Psoas muscle (tissue), 7 donors: ENCODE measurements at regions not wholly inside any gene's neighbourhood (a gene's known extent, or its start where the extent isn't known, plus 50 kb on each side); places are given as distances from the start of the nearest gene placed in this dataset.

Experiments used
- ATAC-seq, 4 donors: fragments of 200-7000 bp; cut with Tn5 transposase; one replicate each; pipeline ENCODE4 v1.9.1; 2020; ENCODE audit warnings: moderate library complexity in 3 of 4, mild to moderate bottlenecking in 2 of 4
- DNase-seq, 2 donors: peaks; one replicate each; pipeline ENCODE4 v3.0.0-alpha.2; 2020
- H3K27ac ChIP-seq: fragments of 200-600 bp; one replicate; pipeline ENCODE4 v1.8.0; 2022
- H3K27me3 ChIP-seq, 3 donors: fragments of 200-600 bp in 1 of 3; one replicate each; pipeline versions ENCODE4 v1.6.1 to v1.8.0; 2013 to 2022; ENCODE audit warnings: low read length in 2 of 3, mild to moderate bottlenecking in 2 of 3, moderate library complexity in 1 of 3; ENCODE audit not compliant: insufficient read depth in 3 of 3
- H3K36me3 ChIP-seq, 2 donors: fragments of 200-600 bp in 1 of 2; one replicate each; pipeline versions ENCODE4 v1.6.1 to v1.8.0; 2013 to 2022; ENCODE audit warnings: low read depth in 1 of 2, mild to moderate bottlenecking in 1 of 2, moderate library complexity in 1 of 2; ENCODE audit not compliant: insufficient read depth in 1 of 2
- H3K4me1 ChIP-seq: fragments of 200-600 bp; one replicate; pipeline ENCODE4 v1.8.0; 2022
- H3K4me3 ChIP-seq: fragments of 200-600 bp; one replicate; pipeline ENCODE4 v1.8.0; 2022; ENCODE audit warnings: mild to moderate bottlenecking
- H3K9me3 ChIP-seq: fragments of 200-600 bp; one replicate; pipeline ENCODE4 v1.8.0; 2022
- WGBS, 3 donors: extraction: QIAGEN DNeasy Blood & Tissue Kit; methylation state at CpG; one replicate each; pipeline versions ENCODE4 v1.1.6 to v1.1.7; 2013; 5-methylcytosine and 5-hydroxymethylcytosine counted together
- intact Hi-C, 2 donors: fragments of 100-400 bp; cut with DNase I; formaldehyde crosslinking; loops; one replicate each; pipeline versions ENCODE4 v1.11.0 to v1.14.2; 2022
- TF ChIP-seq, protein P1 (sequence below): fragments of 200-600 bp; IDR thresholded peaks from one replicate; pipeline ENCODE4 v1.8.0; 2022; ENCODE audit warnings: antibody characterized with exemption
- donor health status: healthy with polysubstance abuse.
- donor health status: DM: no; HTN: no; CAD: no; lungs with moderate emphysema.
- donor health status: Bipolar disorder and iron deficiency.
- donor health status: healthy.
- donor health status: DM: yes; HTN: yes; CAD: no.
- donor health status: DM: no; HTN: no; CAD: no.
- donor health status: DM: yes; HTN: yes; CAD: no.

DNA sequence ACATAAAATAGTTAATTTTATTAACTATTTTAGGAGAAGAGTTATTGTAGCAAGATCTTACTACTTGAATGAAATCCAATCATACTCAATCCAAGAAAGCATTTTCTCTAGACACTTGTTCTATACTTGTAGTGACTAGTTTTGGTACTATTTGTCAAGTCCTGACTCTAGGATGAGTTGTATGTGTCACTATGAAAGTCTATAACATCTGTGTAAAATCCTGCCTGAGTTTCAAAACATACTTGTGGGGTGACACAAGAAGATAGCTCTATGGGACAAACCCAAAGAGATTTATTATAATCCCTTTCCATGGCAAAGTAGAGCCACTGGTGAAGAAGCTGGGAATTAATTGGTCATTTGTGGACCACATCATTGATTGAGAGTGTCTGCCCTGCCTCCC is 1042.2 kb upstream of the ADGRL4 start:
- H3K4me3 ChIP-seq: no peak overlapping the region
- TF ChIP-seq, protein P1, sequence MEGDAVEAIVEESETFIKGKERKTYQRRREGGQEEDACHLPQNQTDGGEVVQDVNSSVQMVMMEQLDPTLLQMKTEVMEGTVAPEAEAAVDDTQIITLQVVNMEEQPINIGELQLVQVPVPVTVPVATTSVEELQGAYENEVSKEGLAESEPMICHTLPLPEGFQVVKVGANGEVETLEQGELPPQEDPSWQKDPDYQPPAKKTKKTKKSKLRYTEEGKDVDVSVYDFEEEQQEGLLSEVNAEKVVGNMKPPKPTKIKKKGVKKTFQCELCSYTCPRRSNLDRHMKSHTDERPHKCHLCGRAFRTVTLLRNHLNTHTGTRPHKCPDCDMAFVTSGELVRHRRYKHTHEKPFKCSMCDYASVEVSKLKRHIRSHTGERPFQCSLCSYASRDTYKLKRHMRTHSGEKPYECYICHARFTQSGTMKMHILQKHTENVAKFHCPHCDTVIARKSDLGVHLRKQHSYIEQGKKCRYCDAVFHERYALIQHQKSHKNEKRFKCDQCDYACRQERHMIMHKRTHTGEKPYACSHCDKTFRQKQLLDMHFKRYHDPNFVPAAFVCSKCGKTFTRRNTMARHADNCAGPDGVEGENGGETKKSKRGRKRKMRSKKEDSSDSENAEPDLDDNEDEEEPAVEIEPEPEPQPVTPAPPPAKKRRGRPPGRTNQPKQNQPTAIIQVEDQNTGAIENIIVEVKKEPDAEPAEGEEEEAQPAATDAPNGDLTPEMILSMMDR: no peak

DNA sequence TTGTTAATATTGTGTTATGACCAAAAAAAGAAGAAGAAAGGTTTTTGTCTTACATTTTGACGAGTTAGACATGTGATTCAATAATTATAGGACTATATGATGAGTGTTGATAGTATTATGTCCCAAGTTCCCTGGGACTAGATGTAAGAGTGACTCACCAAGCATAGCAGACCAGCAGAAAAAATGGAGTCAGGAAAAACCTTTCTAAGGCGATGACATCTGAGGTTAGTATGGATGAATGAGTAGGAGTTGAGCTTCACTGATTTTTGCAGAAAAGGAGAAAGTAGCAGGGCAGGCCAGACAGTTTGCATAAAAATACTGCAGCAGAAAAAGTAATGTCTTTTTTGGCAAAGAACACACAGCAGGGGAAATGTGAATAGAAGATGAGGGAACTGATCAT is 1041.3 kb upstream of the ADGRL4 start:
- H3K27ac ChIP-seq: no peak overlapping the region
- intact Hi-C loops: no loop called here
- no peaks in the 10 kb centered on the region for H3K4me1 ChIP-seq
- no peak for DNase-seq
- H3K9me3 ChIP-seq: no peaks in the 10 kb centered on the region
- H3K4me3 ChIP-seq: no peak overlapping the region
- ATAC-seq: no peak
- no peaks in the 10 kb centered on the region for H3K36me3 ChIP-seq
- H3K27me3 ChIP-seq: no peaks in the 10 kb centered on the region
- 75 to 90% (median 80%) methylated on average over 2 of the region's 2 CpGs for WGBS, 3 donors
- TF ChIP-seq, protein P1: no peak

More for the DNA sequence above, 1042.2 kb upstream of the ADGRL4 start:
- no peaks in the 10 kb centered on the region for H3K36me3 ChIP-seq
- intact Hi-C loops: no loop called here
- no peaks in the 10 kb centered on the region for H3K4me1 ChIP-seq
- no peak overlapping the region for H3K27ac ChIP-seq
- no peaks in the 10 kb centered on the region for H3K9me3 ChIP-seq
- no peaks in the 10 kb centered on the region for H3K27me3 ChIP-seq
- DNase-seq (no peak), ATAC-seq (no peak)

DNA sequence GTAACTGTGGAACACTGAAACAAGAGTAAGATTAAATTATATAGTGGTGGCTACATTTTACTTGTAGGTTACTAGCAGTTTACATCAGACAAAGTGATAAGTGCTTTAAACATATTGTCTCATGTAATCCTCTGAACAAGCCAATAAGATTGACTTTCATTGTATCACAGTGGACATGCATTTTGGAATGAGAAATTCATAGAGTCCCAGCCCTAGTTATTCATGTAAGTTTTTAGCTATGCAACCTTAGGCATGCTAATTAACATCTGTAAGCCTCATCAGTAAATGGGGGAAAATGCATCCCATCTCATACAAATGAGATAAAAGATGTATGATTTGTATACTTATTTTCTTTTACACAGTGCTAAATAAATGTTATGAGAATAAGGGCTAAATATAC is 1038.1 kb upstream of the ADGRL4 start:
- no peak for ATAC-seq

DNA sequence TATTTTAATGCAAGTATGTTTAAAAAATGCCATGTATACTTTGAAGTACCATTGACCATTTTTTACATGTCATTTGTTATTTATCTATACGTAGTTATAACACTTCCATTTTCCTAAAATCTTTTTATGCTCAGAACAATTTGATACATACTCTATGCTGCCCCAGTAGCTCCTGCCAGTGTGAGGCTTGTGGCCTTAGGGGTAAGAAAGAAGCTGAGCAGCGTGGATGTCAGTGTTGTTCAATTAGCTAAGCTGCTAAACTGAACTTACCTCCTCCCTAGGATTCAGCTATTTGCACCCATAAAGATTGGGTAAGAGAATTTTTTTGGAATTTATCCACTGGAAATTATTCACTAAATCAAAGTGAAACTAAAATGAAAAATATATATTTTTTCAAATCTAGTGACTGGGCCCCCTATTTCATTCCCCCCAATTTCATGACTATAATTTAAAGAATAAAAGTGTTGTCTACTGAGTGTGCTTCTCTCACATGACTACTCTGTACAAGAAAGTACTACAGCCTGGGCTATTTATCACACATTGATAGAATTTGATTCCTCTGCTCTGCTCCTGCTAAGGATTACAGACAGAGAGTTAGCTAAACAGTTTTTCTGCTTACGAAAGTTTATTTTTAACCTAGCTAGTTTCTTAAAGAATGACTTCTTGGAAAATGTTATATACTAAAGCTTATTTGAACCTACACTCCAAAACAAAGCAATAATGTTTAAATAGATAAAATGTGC is 1030.3 kb upstream of the ADGRL4 start:
- DNase-seq (no peak), ATAC-seq (no peak)
- no peak overlapping the region for H3K4me3 ChIP-seq
- intact Hi-C loops: no loop called here
- no peaks in the 10 kb centered on the region for H3K4me1 ChIP-seq
- TF ChIP-seq, protein P1: no peak
- no peaks in the 10 kb centered on the region for H3K36me3 ChIP-seq
- H3K9me3 ChIP-seq: no peaks in the 10 kb centered on the region
- no peaks in the 10 kb centered on the region for H3K27me3 ChIP-seq
- 70 to 75% (median 72%) methylated on average over 3 of the region's 3 CpGs for WGBS, 3 donors
- H3K27ac ChIP-seq: no peak overlapping the region

More for the DNA sequence above, 1038.1 kb upstream of the ADGRL4 start:
- Histone ChIP-seq H3K9me3 (no peaks in the 10 kb centered on the region), H3K36me3 (no peaks in the 10 kb centered on the region), H3K4me1 (no peaks in the 10 kb centered on the region), H3K4me3 (no peak overlapping the region), H3K27me3 (no peaks in the 10 kb centered on the region), H3K27ac (no peak overlapping the region)
- intact Hi-C loops: no loop called here
- TF ChIP-seq, protein P1: no peak
- DNase-seq: no peak

DNA sequence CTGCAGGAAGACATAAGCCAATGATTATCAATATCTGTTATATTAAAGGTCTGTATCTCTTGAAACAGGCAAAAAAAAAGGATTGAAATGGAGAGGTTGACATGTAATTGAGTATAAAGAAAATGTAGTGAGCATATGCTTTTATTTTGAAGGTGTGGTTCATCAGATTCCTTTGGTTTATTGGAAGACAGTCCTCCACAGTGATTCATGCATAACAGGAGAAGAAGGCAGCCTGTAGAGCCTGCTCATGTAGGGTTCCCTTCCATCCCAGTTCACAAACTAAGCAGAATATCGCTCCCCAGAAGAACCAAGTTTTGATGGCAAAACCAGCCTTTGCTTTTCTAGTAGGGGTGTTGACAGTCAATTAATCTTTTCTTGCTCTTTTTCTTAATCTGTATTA is 1016.8 kb upstream of the ADGRL4 start:
- no peak for ATAC-seq
- Histone ChIP-seq H3K9me3 (no peaks in the 10 kb centered on the region), H3K27ac (no peak overlapping the region), H3K36me3 (no peaks in the 10 kb centered on the region), H3K27me3 (no peaks in the 10 kb centered on the region), H3K4me1 (no peaks in the 10 kb centered on the region), H3K4me3 (no peak overlapping the region)
- intact Hi-C loops: no loop called here
- DNase-seq: no peak
- 71 to 77% (median 74%) methylated on average over 1 of the region's 1 CpG for WGBS, 3 donors
- TF ChIP-seq, protein P1: no peak
